Karpas-422 (cell line): ENCODE measurements at regions not wholly inside any gene's neighbourhood (a gene's known extent, or its start where the extent isn't known, plus 50 kb on each side); places are given as distances from the start of the nearest gene placed in this dataset.

ENCODE experiments used
- DNase-seq: peaks from one replicate; pipeline ENCODE4 v3.0.0-alpha.2; 2015
- H2AFZ ChIP-seq: fragments of 200-600 bp; sonication (generic); 2 replicates; pipeline ENCODE4 v1.6.1; 2014; ENCODE audit warnings: antibody characterized with exemption, low read length, mixed read lengths
- H3K27ac ChIP-seq: fragments of 200-600 bp; sonication (generic); 2 replicates; pipeline ENCODE4 v1.5.1; 2014; ENCODE audit warnings: mild to moderate bottlenecking, low read length, moderate library complexity
- H3K27me3 ChIP-seq: fragments of 200-600 bp; sonication (generic); 2 replicates; pipeline ENCODE4 v1.6.1; 2014; ENCODE audit warnings: low read length, mixed read lengths
- H3K36me3 ChIP-seq: fragments of 200-600 bp; sonication (generic); 2 replicates; pipeline ENCODE4 v1.6.1; 2014; ENCODE audit warnings: low read length, mixed read lengths; ENCODE audit not compliant: insufficient read depth
- H3K4me1 ChIP-seq: fragments of 200-600 bp; sonication (generic); 2 replicates; pipeline ENCODE4 v1.6.1; 2014; ENCODE audit warnings: mild to moderate bottlenecking, low read length, mixed read lengths
- H3K4me2 ChIP-seq: fragments of 200-600 bp; sonication (generic); 2 replicates; pipeline ENCODE4 v1.6.1; 2014; ENCODE audit warnings: low read length, low read depth, mild to moderate bottlenecking; ENCODE audit not compliant: poor library complexity, severe bottlenecking
- H3K4me3 ChIP-seq: fragments of 200-600 bp; sonication (generic); 2 replicates; pipeline ENCODE4 v1.5.1; 2014; ENCODE audit warnings: mild to moderate bottlenecking, antibody characterized with exemption, low read length, mixed read lengths
- H3K79me2 ChIP-seq: fragments of 200-600 bp; sonication (generic); 2 replicates; pipeline ENCODE4 v1.6.1; 2014; ENCODE audit warnings: mild to moderate bottlenecking, low read length, mixed read lengths
- H3K9ac ChIP-seq: fragments of 200-600 bp; sonication (generic); 2 replicates; pipeline ENCODE4 v1.6.0; 2014; ENCODE audit warnings: low read length
- H3K9me2 ChIP-seq: fragments of 200-600 bp; sonication (generic), shearing (Covaris generic); replicated peaks from 2 replicates; pipeline ENCODE4 v1.6.0; 2014; ENCODE audit warnings: mild to moderate bottlenecking, low read length, moderate library complexity; ENCODE audit not compliant: insufficient read depth
- H3K9me3 ChIP-seq: fragments of 300-700, 200-600 bp; sonication (generic); 2 replicates; pipeline ENCODE4 v1.6.1; 2014; ENCODE audit warnings: low read length, mixed read lengths
- H4K20me1 ChIP-seq: fragments of 200-600 bp; sonication (generic); 2 replicates; pipeline ENCODE4 v1.6.1; 2014; ENCODE audit warnings: mild to moderate bottlenecking, antibody characterized with exemption, low read length, low read depth; ENCODE audit not compliant: insufficient read depth

DNA sequence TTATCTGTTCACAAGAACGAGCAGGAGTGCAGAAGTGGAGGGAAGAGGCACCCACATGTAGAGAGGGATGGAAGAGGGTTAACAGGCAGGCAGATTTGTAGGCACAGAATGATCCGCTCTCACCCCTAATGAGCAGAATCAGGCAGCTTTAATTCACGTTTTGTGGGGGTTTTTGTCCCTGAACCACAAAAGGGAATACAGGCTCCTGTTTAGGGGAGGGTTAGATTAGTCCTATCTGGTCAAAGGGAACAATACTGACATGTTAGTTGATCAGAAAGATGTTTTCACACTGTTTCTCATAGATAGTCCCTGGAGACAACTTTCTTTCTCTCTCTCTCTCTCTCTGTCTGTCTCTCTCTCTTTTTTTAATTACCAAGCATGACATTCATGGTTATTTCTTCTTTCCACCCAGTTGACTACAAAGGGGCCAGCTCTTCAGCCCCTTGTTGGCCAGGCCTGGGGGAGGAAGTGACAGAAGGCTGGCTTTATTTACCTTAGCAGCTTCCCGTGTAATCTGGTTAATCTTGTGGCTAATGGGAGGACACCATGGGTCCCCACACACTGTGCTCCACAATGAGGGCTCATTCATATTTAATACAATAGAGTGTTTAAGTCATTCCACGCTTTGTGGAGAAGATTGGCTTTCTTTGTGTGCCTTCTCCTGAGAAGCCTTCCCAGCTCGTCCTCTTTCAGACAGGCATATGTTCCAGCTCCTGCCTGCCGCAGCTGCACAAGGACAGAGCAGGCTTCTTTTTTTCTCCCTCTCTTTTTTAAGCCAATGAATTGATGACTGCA, 958.8 kb downstream of the TFAP2A start:
- Histone ChIP-seq H3K79me2 (no peaks in the 10 kb centered on the region), H3K9me3 (no peaks in the 10 kb centered on the region), H3K27me3 (no peaks in the 10 kb centered on the region), H3K4me2 (no peak overlapping the region), H2AFZ (no peak overlapping the region), H3K9me2 (no peaks in the 10 kb centered on the region), H3K27ac (no peak overlapping the region), H3K9ac (no peak overlapping the region), H4K20me1 (no peaks in the 10 kb centered on the region), H3K4me1 (no peaks in the 10 kb centered on the region), H3K36me3 (no peaks in the 10 kb centered on the region), H3K4me3 (no peak overlapping the region)
- DNase-seq = no peak

DNA sequence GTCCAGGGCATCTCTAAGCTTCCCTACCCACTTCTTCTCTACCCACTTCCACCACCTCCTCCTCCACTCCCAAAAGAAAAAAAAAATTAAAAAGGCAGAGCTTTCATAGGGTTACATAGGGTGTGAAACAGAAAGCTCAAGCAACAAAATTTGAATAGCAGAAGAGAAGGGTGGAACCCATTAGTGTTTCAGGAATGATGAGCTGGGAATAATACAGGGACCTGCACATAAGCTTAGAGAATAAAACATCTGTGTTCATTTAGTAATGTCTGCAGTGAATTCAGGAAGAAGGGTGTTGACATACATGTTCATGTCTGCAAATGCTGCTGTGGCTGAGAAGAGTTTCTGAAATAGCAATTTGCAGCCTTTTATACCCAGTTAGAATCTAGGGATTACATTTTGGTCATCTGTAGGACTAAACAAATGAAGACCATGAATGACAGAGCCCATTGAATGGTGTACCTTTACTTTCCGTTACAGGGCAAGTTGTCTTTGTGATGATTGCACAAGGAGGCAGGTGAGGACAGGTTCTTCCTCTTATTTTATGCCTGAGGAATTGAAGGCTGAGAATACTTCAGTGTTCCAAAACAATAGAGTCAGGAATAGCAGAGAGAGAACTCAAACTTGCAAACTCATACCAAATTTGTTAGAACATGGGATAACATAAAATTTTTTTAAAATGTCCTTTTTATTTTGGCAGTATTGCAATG, 975.1 kb downstream of the TFAP2A start:
- Histone ChIP-seq H3K4me2 (no peak overlapping the region), H3K9me2 (no peaks in the 10 kb centered on the region), H2AFZ (no peak overlapping the region), H3K9me3 (peaks cover 7% of the 10 kb centered on the region), H3K4me3 (no peak overlapping the region), H3K79me2 (no peaks in the 10 kb centered on the region), H4K20me1 (no peaks in the 10 kb centered on the region), H3K27ac (no peak overlapping the region), H3K27me3 (no peaks in the 10 kb centered on the region), H3K9ac (no peak overlapping the region), H3K4me1 (no peaks in the 10 kb centered on the region), H3K36me3 (no peaks in the 10 kb centered on the region)
- DNase-seq = no peak

DNA sequence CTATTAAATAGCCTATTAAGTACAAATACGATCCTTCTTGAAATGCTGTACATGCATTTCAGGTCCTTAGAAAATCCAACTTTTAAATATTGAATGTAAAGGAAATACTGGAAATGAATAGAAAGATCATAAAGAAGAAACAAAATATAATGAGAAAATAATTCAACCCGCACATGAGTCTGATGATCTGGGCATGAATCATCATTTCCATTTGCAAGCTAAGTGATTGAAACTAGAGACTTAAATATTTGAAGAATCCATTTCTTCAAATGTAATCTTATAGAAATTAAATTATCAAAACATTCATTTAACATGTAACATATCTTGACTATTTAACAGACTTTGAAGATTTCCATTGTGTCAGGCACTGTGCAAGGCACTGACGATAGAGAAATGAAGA, 977.0 kb downstream of the TFAP2A start:
- Histone ChIP-seq H3K9me3 (peaks cover 11% of the 10 kb centered on the region), H4K20me1 (no peaks in the 10 kb centered on the region), H3K27me3 (no peaks in the 10 kb centered on the region), H3K9me2 (no peaks in the 10 kb centered on the region), H3K9ac (no peak overlapping the region), H3K4me1 (no peaks in the 10 kb centered on the region), H3K4me2 (no peak overlapping the region), H2AFZ (no peak overlapping the region), H3K4me3 (no peak overlapping the region), H3K27ac (no peak overlapping the region), H3K36me3 (no peaks in the 10 kb centered on the region), H3K79me2 (no peaks in the 10 kb centered on the region)
- no peak for DNase-seq

DNA sequence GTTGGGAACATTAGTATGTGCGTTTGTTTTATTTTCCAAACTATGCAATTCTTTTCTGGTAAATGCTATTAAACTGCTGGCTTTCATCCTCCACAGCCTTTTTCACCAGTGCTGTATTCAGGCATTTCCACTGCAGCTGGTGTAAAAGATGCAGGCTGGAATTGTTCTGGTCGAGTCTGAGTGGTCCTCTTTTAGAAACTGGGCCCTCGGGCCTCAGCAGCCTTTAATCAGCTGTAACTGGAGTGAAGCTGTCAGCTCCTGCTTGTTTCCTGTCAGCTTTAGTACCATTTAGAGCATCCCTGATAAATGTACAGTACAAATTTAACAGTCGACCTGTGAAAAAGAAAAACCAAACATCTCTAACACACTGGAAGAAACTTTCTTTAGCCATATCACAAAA, 979.6 kb downstream of the TFAP2A start:
- Histone ChIP-seq H3K4me1 (no peaks in the 10 kb centered on the region), H3K4me2 (no peak overlapping the region)

DNA sequence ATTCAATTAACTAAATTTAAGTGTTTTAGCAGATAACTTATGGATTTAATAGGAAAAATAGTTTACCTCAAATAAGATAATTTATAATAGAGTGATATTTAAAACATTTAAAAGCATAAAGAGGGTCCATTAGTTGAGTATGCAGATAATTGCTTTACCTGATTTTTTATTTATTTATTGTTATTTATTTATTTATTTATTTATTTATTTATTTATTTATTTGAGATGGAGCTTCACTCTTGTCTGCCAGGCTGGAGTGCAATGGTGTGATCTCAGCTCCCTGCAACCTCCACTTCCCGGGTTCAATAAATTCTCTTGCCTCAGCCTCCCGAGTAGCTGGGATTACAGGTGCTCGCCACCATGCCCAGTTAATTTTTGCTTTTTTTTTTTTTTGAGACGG, 982.9 kb downstream of the TFAP2A start:
- no peak overlapping the region for H3K9ac ChIP-seq
- H3K27me3 ChIP-seq = no peaks in the 10 kb centered on the region
- no peak for DNase-seq
- H3K4me3 ChIP-seq = no peak overlapping the region
- peaks cover 11% of the 10 kb centered on the region for H3K9me3 ChIP-seq
- H3K4me1 ChIP-seq = no peaks in the 10 kb centered on the region
- no peak overlapping the region for H2AFZ ChIP-seq
- H3K4me2 ChIP-seq = no peak overlapping the region
- no peaks in the 10 kb centered on the region for H3K79me2 ChIP-seq
- no peaks in the 10 kb centered on the region for H3K36me3 ChIP-seq
- H3K9me2 ChIP-seq = no peaks in the 10 kb centered on the region
- H4K20me1 ChIP-seq = no peaks in the 10 kb centered on the region
- H3K27ac ChIP-seq = no peak overlapping the region

More for the DNA sequence above, 979.6 kb downstream of the TFAP2A start:
- H3K4me3 ChIP-seq = no peak overlapping the region
- peaks cover 11% of the 10 kb centered on the region for H3K9me3 ChIP-seq
- H4K20me1 ChIP-seq = no peaks in the 10 kb centered on the region
- no peaks in the 10 kb centered on the region for H3K36me3 ChIP-seq
- H3K79me2 ChIP-seq = no peaks in the 10 kb centered on the region
- H3K9ac ChIP-seq = no peak overlapping the region
- no peak overlapping the region for H3K27ac ChIP-seq
- H3K27me3 ChIP-seq = no peaks in the 10 kb centered on the region
- H2AFZ ChIP-seq = no peak overlapping the region
- DNase-seq = no peak
- H3K9me2 ChIP-seq = no peaks in the 10 kb centered on the region

DNA sequence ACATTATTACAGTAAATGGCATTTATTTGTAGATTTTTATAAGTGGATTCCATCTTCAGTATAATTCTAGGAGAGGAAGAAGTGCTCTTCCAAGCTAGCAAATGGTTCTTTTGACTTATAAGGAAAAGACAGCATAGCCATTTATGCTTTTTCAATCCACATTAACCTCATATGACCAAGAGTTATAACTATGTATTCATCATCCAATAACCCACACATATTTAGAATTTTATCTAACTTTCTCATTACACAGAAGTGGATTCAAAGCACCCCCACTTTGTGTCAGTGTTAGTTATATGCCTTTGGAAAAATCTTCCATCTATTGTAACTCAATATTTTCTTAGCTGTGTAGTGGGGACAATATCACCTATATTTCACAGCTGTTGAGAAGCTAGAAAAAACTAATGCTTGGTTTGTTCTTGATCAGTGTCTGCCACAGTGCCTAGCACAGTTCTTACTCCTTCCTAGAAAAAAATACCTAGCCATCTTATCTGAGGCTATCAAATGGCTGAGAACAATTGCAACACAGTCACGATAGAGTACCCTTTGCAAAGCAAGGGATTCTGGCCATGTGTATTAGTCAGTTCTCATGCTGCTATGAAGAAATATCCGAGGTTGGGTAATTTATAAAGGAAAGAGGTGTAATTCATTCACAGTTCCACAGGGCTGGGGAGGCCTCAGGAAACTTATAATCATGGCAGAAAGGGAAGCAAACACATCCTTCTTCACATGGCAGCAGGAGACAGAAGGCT, 986.3 kb downstream of the TFAP2A start:
- no peaks in the 10 kb centered on the region for H3K4me1 ChIP-seq
- H3K36me3 ChIP-seq = no peaks in the 10 kb centered on the region
- H3K79me2 ChIP-seq = no peaks in the 10 kb centered on the region
- no peaks in the 10 kb centered on the region for H3K9me2 ChIP-seq
- H3K27ac ChIP-seq = no peak overlapping the region
- no peak for DNase-seq
- H3K9me3 ChIP-seq = no peaks in the 10 kb centered on the region
- no peak overlapping the region for H3K4me2 ChIP-seq
- no peak overlapping the region for H3K9ac ChIP-seq
- H2AFZ ChIP-seq = no peak overlapping the region
- H3K4me3 ChIP-seq = no peak overlapping the region
- no peaks in the 10 kb centered on the region for H3K27me3 ChIP-seq
- H4K20me1 ChIP-seq = no peaks in the 10 kb centered on the region

DNA sequence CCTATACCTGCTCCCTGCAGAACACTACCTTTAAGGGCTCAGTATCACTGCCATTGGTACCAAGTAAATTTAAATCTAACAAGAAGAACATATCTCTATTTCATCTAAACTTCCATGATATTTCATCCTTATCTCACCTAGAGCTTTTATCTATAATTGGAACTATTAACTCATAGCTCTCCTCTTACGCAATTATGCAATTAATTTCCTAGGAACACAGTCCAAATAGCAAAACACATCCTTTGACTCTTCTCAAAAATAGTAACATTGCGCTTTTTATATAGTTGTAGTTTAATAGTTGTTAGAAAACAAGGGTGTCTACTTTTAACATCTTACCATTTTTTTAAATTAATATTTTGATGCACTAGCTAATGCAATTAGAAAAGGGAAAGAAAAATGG, 986.8 kb upstream of the SLC35B3 start:
- Histone ChIP-seq H3K4me1 (no peaks in the 10 kb centered on the region), H3K4me2 (no peak overlapping the region), H3K27me3 (no peaks in the 10 kb centered on the region), H3K36me3 (no peaks in the 10 kb centered on the region), H3K9me3 (no peaks in the 10 kb centered on the region), H3K79me2 (no peaks in the 10 kb centered on the region), H3K9me2 (no peaks in the 10 kb centered on the region), H2AFZ (no peak overlapping the region), H4K20me1 (no peaks in the 10 kb centered on the region), H3K9ac (no peak overlapping the region), H3K27ac (no peak overlapping the region), H3K4me3 (no peak overlapping the region)
- DNase-seq = no peak

DNA sequence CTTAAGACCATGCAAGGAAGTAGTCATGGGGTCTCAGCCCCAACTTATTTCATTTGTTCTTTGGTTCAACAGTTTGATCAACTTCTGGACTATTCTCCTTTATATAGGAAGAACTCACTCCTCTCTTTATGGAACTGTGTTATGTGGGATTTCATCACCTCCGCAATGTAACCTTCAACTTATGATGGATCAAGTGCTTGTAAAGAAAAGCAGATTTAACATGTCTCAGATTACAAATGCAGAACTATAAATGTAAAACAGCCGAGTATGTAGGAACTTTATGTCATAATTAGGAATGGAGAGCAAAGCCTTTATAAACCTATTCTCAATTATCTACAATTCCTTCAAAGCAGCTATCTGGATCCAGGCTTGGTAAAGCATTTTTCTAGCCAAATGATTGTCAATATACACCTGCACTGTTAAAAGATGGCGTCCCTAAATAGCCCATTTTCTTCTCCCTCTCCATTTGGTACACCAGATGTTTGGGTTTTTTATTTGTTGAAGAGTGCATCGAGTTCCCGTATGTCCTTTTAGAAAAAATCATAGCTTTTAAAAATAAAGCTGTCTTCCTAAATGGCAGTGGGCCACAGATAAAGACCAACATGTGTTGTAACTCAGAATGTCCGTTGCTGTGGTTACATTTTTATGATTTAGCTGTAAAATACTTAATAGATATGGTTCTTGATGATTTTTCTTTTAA, 985.1 kb upstream of the SLC35B3 start:
- H3K9ac ChIP-seq = no peak overlapping the region
- H3K27me3 ChIP-seq = no peaks in the 10 kb centered on the region
- H3K4me3 ChIP-seq = no peak overlapping the region
- DNase-seq = no peak
- no peaks in the 10 kb centered on the region for H4K20me1 ChIP-seq
- H3K4me2 ChIP-seq = no peak overlapping the region
- no peaks in the 10 kb centered on the region for H3K9me3 ChIP-seq
- no peaks in the 10 kb centered on the region for H3K36me3 ChIP-seq
- H2AFZ ChIP-seq = no peak overlapping the region
- no peaks in the 10 kb centered on the region for H3K79me2 ChIP-seq
- H3K27ac ChIP-seq = no peak overlapping the region
- H3K9me2 ChIP-seq = no peaks in the 10 kb centered on the region
- no peaks in the 10 kb centered on the region for H3K4me1 ChIP-seq
